Thyroid gland (tissue), 4 donors: ENCODE measurements at regions not wholly inside any gene's neighbourhood (a gene's known extent, or its start where the extent isn't known, plus 50 kb on each side); places are given as distances from the start of the nearest gene placed in this dataset.

ENCODE experiments used
- DNase-seq, 2 donors: peaks; one replicate each; pipeline ENCODE4 v3.0.0-alpha.2; 2019
- H3K27ac ChIP-seq, 3 donors: fragments of 200-600 bp; sonication (generic); 1 replicate in 2 of 3; 2 replicates in 1 of 3; pipeline ENCODE4 v1.5.1; 2016 to 2019; ENCODE audit warnings: mild to moderate bottlenecking in 1 of 3, moderate library complexity in 1 of 3
- H3K27me3 ChIP-seq: fragments of 200-600 bp; sonication (generic); one replicate; pipeline ENCODE4 v1.5.1; 2019
- H3K36me3 ChIP-seq, 2 donors: fragments of 200-600 bp; sonication (generic); one replicate each; pipeline ENCODE4 v1.5.1; 2016 to 2019
- H3K4me1 ChIP-seq, 2 donors: fragments of 200-600 bp; sonication (generic); one replicate each; pipeline ENCODE4 v1.5.1; 2017 to 2019
- H3K4me3 ChIP-seq, 3 donors: fragments of 200-600 bp; sonication (generic); replicated peaks in 1 of 3; 1 replicate in 2 of 3; 2 replicates in 1 of 3; pipeline ENCODE4 v1.5.1; 2016; ENCODE audit warnings: mild to moderate bottlenecking in 1 of 3
- H3K9me3 ChIP-seq: fragments of 200-600 bp; sonication (generic); one replicate; pipeline ENCODE4 v1.5.1; 2017
- CTCF ChIP-seq, 6 experiments: fragments of 200-600 bp in 3 of 6; fragments of 450-650 bp in 3 of 6; sonication (generic) in 3 of 6; IDR thresholded peaks; one replicate each; pipeline ENCODE4 v1.5.1; 2016 to 2019; ENCODE audit warnings: antibody characterized with exemption in 6 of 6, mild to moderate bottlenecking in 2 of 6, inconsistent platforms in 1 of 6, moderate library complexity in 1 of 6
- POLR2A ChIP-seq, 2 donors: fragments of 450-650 bp; IDR thresholded peaks; one replicate each; pipeline ENCODE4 v1.6.1; 2017; ENCODE audit warnings: antibody characterized with exemption in 2 of 2, mild to moderate bottlenecking in 2 of 2, moderate library complexity in 1 of 2
- WGBS, 2 donors: methylation state at CpG; one replicate each; pipeline ENCODE4 v1.1.5; 2017; 5-methylcytosine and 5-hydroxymethylcytosine counted together
- intact Hi-C: fragments of 100-400 bp; cut with DNase I; formaldehyde crosslinking; loops from one replicate; pipeline ENCODE4 v1.15.1; 2023

- TF ChIP-seq POLR2A (IDR thresholded peaks at IDR 0.05): no peak
- TF ChIP-seq CTCF (IDR thresholded peaks at IDR 0.05): no peak
- 65 to 73% methylated on average over 4 of the region's 4 CpGs for WGBS, 2 donors
- intact Hi-C loops: no loop called here
Observed at GRCh38 chr12:127425474-127425873, 841.5 kb upstream of the TMEM132C start.

GRCh38 chr12:127428420-127428819 is 838.5 kb upstream of the TMEM132C start:
- Histone ChIP-seq H3K9me3 (no peaks in the 10 kb centered on the region), H3K27me3 (no peaks in the 10 kb centered on the region), H3K36me3 (no peaks in the 10 kb centered on the region), H3K4me1 (no peaks in the 10 kb centered on the region), H3K4me3 (no peak overlapping the region), H3K27ac (no peak overlapping the region)
- TF ChIP-seq POLR2A (IDR thresholded peaks at IDR 0.05) (no peak), CTCF (IDR thresholded peaks at IDR 0.05) (no peak)
- DNase-seq: no peak
- 74 to 83% methylated on average over 6 of the region's 6 CpGs for WGBS, 2 donors
- intact Hi-C loops: no loop called here

More at GRCh38 chr12:127425474-127425873, 841.5 kb upstream of the TMEM132C start:
- Histone ChIP-seq H3K36me3 (no peaks in the 10 kb centered on the region), H3K27ac (no peak overlapping the region), H3K4me3 (no peak overlapping the region), H3K4me1 (no peaks in the 10 kb centered on the region), H3K9me3 (no peaks in the 10 kb centered on the region), H3K27me3 (no peaks in the 10 kb centered on the region)
- DNase-seq: no peak

GRCh38 chr12:127429551-127430285 is 837.3 kb upstream of the TMEM132C start:
- Histone ChIP-seq H3K27me3 (no peaks in the 10 kb centered on the region), H3K4me3 (no peak overlapping the region), H3K36me3 (no peaks in the 10 kb centered on the region), H3K27ac (no peak overlapping the region), H3K9me3 (no peaks in the 10 kb centered on the region), H3K4me1 (no peaks in the 10 kb centered on the region)
- intact Hi-C loops: no loop called here
- no peak for DNase-seq
- WGBS, 2 donors: 64 to 70% methylated on average over 9 of the region's 9 CpGs
- TF ChIP-seq CTCF (IDR thresholded peaks at IDR 0.05) (no peak), POLR2A (IDR thresholded peaks at IDR 0.05) (no peak)

DNA sequence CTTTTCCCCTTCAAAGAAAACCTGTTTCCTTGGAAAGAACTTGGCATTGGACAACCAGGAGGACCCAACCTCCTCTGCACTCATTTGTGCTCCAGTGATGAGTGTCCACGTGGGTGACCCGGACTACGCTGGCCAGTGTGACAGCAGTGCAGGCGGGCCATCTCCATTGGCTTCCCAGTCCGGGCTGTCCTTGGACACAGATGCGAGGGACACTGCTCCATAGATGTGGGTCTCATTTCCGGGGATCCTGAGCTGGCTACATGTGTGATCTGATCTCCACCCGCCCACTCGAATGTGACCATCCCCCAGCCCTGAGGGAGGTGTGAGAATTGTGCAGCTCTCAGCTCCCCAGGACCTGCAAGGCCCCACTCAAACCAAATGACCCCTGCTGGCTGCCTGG is 836.6 kb upstream of the TMEM132C start:
- H3K27me3 ChIP-seq: no peaks in the 10 kb centered on the region
- TF ChIP-seq CTCF (IDR thresholded peaks at IDR 0.05) (no peak), POLR2A (IDR thresholded peaks at IDR 0.05) (no peak)

DNA sequence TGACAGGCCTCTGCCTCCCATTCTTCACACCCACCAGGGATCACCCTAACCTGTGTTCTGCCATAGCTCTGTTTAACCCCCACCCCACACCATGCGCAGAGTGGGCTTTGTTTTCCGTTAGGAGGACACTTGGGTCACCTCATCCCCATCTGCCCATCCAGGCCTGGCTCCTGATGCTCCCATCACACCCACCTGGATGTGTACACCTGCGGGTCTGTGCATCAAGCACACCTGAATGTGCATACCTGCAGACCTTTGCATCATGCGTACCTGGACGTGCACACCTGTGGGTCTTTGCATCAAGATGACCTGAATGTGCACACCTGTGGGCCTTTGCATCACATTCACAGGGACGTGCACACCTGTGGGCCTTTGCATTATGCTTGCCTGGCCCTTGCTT is 835.8 kb upstream of the TMEM132C start:
- no peaks in the 10 kb centered on the region for H3K36me3 ChIP-seq
- intact Hi-C loops: no loop called here
- H3K27ac ChIP-seq: no peak overlapping the region
- no peak overlapping the region for H3K4me3 ChIP-seq
- WGBS, 2 donors: 87 to 96% methylated on average over 4 to 5 of the region's 6 CpGs
- TF ChIP-seq CTCF (IDR thresholded peaks at IDR 0.05): no peak
- TF ChIP-seq POLR2A (IDR thresholded peaks at IDR 0.05): no peak
- DNase-seq: no peak
- H3K27me3 ChIP-seq: no peaks in the 10 kb centered on the region
- no peaks in the 10 kb centered on the region for H3K9me3 ChIP-seq
- no peaks in the 10 kb centered on the region for H3K4me1 ChIP-seq

More for the DNA sequence above, 836.6 kb upstream of the TMEM132C start:
- H3K9me3 ChIP-seq: no peaks in the 10 kb centered on the region
- 69 to 78% methylated on average over 7 to 9 of the region's 9 CpGs for WGBS, 2 donors
- intact Hi-C loops: no loop called here
- H3K4me1 ChIP-seq: no peaks in the 10 kb centered on the region
- no peaks in the 10 kb centered on the region for H3K36me3 ChIP-seq
- no peak for DNase-seq
- H3K4me3 ChIP-seq: no peak overlapping the region
- no peak overlapping the region for H3K27ac ChIP-seq
